ENCODE measurements at regions not wholly inside any gene's neighbourhood (a gene's known extent, or its start where the extent isn't known, plus 50 kb on each side); places are given as distances from the start of the nearest gene placed in this dataset.

DNA sequence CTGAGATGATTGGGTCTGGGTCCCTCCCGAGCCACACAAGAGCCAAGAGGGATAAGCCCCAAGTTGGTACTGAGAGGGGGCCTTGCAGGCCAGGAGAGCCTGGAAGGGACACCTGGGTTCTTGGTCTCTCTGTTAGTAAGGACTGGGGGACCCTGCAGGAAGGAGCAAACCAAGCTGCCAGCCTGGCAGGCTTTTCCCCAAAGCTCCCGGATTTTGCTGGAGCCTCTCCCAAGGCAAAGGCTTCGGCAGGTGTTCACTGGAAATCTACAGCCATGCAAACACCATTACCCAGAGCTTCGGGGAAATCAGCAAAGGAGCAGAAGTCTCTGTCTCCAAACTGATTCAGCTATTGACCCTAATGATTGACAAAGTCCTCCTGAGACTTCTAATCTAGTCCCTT is 527.9 kb downstream of the BUD13 start:
- TF ChIP-seq POLR2A (IDR thresholded peaks at IDR 0.05; ENCODE audit: low read length) (no peak), GATA1 (IDR thresholded peaks at IDR 0.05; ENCODE audit: low read depth, low read length) (no peak)

Data from erythroblast (primary cell).